Gastrocnemius medialis (tissue), 4 donors: ENCODE measurements at regions not wholly inside any gene's neighbourhood (a gene's known extent, or its start where the extent isn't known, plus 50 kb on each side); places are given as distances from the start of the nearest gene placed in this dataset.

Experiments
- ATAC-seq, 2 donors: fragments of 150-250 bp; one replicate each; pipeline ENCODE4 v1.9.1; 2016
- DNase-seq, 2 donors: peaks; one replicate each; pipeline ENCODE4 v3.0.0-alpha.2; 2019
- H3K27ac ChIP-seq, 4 donors: fragments of 200-600 bp; sonication (generic); 1 replicate in 1 of 4; 2 replicates in 3 of 4; pipeline ENCODE4 v1.5.1; 2016 to 2018; ENCODE audit warnings: mild to moderate bottlenecking in 2 of 4, moderate library complexity in 1 of 4
- H3K27me3 ChIP-seq, 3 donors: fragments of 200-600 bp; sonication (generic) in 2 of 3; 1 replicate in 1 of 3; 2 replicates in 2 of 3; pipeline versions ENCODE4 v1.5.1 to v1.6.0; 2016 to 2019; ENCODE audit warnings: mild to moderate bottlenecking in 1 of 3, moderate library complexity in 1 of 3
- H3K36me3 ChIP-seq, 2 donors: fragments of 200-600 bp; sonication (generic) in 1 of 2; one replicate each; pipeline ENCODE4 v1.5.1; 2017 to 2018
- H3K4me1 ChIP-seq, 2 donors: fragments of 200-600 bp; sonication (generic) in 1 of 2; one replicate each; pipeline ENCODE4 v1.5.1; 2016 to 2017; ENCODE audit warnings: mild to moderate bottlenecking in 2 of 2
- H3K4me3 ChIP-seq, 4 donors: fragments of 200-600 bp; sonication (generic) in 3 of 4; 1 replicate in 1 of 4; 2 replicates in 3 of 4; pipeline ENCODE4 v1.5.1; 2016 to 2019; ENCODE audit warnings: mild to moderate bottlenecking in 2 of 4
- H3K9me3 ChIP-seq, 3 donors: fragments of 200-600 bp; sonication (generic) in 2 of 3; 1 replicate in 1 of 3; 2 replicates in 2 of 3; pipeline ENCODE4 v1.5.1; 2016 to 2019
- CTCF ChIP-seq, 5 experiments: fragments of 450-650 bp in 3 of 5; fragments of 200-600 bp in 2 of 5; sonication (generic) in 2 of 5; IDR thresholded peaks in 4 of 5; conservative IDR thresholded peaks in 1 of 5; 1 replicate in 4 of 5; 2 replicates in 1 of 5; pipeline ENCODE4 v1.5.1; 2016 to 2019; ENCODE audit warnings: antibody characterized with exemption in 5 of 5, mild to moderate bottlenecking in 3 of 5, moderate library complexity in 3 of 5
- POLR2A ChIP-seq, 2 donors: fragments of 450-650 bp; IDR thresholded peaks; one replicate each; pipeline ENCODE4 v1.6.1; 2017; ENCODE audit warnings: antibody characterized with exemption in 2 of 2, mild to moderate bottlenecking in 2 of 2, moderate library complexity in 2 of 2
- in situ Hi-C, 4 donors: fragments of 200-750 bp; cut with MboI; loops; one replicate each; pipeline versions ENCODE4 v1.15.0 to v1.8.0; 2017; ENCODE audit warnings: low sequenced_read_pairs in 4 of 4
- intact Hi-C: fragments of 100-400 bp; cut with DNase I; formaldehyde crosslinking; loops from one replicate; pipeline ENCODE4 v1.15.1; 2023; ENCODE audit warnings: low total_unique reads

GRCh38 chr3:110059431-110059830, 722.1 kb upstream of the DPPA4 start:
- H3K4me1 ChIP-seq = no peaks in the 10 kb centered on the region
- no peaks in the 10 kb centered on the region for H3K9me3 ChIP-seq
- DNase-seq (no peak), ATAC-seq (no peak)
- TF ChIP-seq POLR2A (IDR thresholded peaks at IDR 0.05) (no peak), CTCF (IDR thresholded peaks at IDR 0.05 in 4 of 5, conservative IDR thresholded peaks at IDR 0.05 in 1 of 5) (no peak)
- no peak overlapping the region for H3K27ac ChIP-seq
- no peak overlapping the region for H3K4me3 ChIP-seq
- H3K27me3 ChIP-seq = no peaks in the 10 kb centered on the region
- H3K36me3 ChIP-seq = no peaks in the 10 kb centered on the region
- in situ Hi-C loops (no loop called here), intact Hi-C loops (no loop called here)

- in situ Hi-C loops = no loop called here
- H3K27me3 ChIP-seq = no peaks in the 10 kb centered on the region
- H3K9me3 ChIP-seq = no peaks in the 10 kb centered on the region
- H3K4me1 ChIP-seq = no peaks in the 10 kb centered on the region
- H3K4me3 ChIP-seq = no peak overlapping the region
- H3K27ac ChIP-seq = no peak overlapping the region
- no peak for ATAC-seq
- DNase-seq = no peak
- intact Hi-C loops = no loop called here
- no peaks in the 10 kb centered on the region for H3K36me3 ChIP-seq
- TF ChIP-seq POLR2A (IDR thresholded peaks at IDR 0.05) (no peak), CTCF (IDR thresholded peaks at IDR 0.05 in 4 of 5, conservative IDR thresholded peaks at IDR 0.05 in 1 of 5) (no peak)
Measured at GRCh38 chr3:110062716-110063115, 725.4 kb upstream of the DPPA4 start.

DNA sequence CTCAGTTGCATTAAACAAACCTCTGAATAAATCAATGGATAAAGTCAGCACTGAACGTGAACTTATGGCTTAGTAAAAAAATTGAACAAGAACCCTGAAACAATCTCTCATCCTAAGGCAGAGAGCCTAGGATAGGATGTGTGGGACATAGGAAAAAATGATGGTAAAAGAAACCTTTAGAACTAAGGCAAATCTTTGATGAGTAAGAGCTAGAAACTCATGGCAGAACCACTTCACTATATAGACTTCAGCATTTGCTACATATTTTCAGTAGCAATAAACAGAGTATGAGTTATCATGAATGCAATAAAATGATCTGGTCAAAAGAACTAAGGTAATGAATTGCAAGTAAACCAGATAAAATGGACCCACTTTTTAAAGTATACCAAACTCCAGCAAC, 725.8 kb upstream of the DPPA4 start:
- Histone ChIP-seq H3K27me3 (no peaks in the 10 kb centered on the region), H3K27ac (no peak overlapping the region), H3K4me1 (no peaks in the 10 kb centered on the region), H3K4me3 (no peak overlapping the region), H3K9me3 (no peaks in the 10 kb centered on the region), H3K36me3 (no peaks in the 10 kb centered on the region)
- in situ Hi-C loops (no loop called here), intact Hi-C loops (no loop called here)
- DNase-seq (no peak), ATAC-seq (no peak)
- no peak for TF ChIP-seq CTCF (IDR thresholded peaks at IDR 0.05 in 4 of 5, conservative IDR thresholded peaks at IDR 0.05 in 1 of 5)
- TF ChIP-seq POLR2A (IDR thresholded peaks at IDR 0.05) = no peak

DNA sequence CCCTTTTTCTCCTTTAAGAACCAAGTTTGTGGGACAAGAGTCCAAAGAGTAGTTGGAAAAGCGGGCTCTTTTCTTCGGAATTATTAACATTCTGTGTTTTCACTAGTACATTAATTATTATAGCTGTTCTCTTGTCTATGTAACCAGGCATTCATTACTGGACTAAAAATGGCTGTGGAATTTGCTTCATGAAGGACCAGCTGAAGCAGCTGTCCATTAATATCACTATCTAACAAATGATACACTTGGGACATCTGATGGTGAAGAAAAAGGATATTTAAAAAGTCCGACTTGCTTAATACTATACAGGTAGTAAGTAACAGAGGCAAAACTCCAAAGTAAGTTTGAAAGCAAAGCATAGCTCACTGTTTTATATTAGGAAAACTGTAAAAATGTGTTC, 728.9 kb upstream of the DPPA4 start:
- Histone ChIP-seq H3K9me3 (no peaks in the 10 kb centered on the region), H3K27me3 (no peaks in the 10 kb centered on the region), H3K4me1 (no peaks in the 10 kb centered on the region), H3K36me3 (no peaks in the 10 kb centered on the region), H3K4me3 (no peak overlapping the region), H3K27ac (no peak overlapping the region)
- ATAC-seq (no peak), DNase-seq (no peak)
- in situ Hi-C loops = no loop called here
- intact Hi-C loops = no loop called here
- TF ChIP-seq POLR2A (IDR thresholded peaks at IDR 0.05) = no peak
- TF ChIP-seq CTCF (IDR thresholded peaks at IDR 0.05 in 4 of 5, conservative IDR thresholded peaks at IDR 0.05 in 1 of 5) = no peak

GRCh38 chr3:110067527-110067926, 730.2 kb upstream of the DPPA4 start:
- H3K36me3 ChIP-seq = no peaks in the 10 kb centered on the region
- in situ Hi-C loops = no loop called here
- H3K27ac ChIP-seq = no peak overlapping the region
- DNase-seq (no peak), ATAC-seq (no peak)
- no peaks in the 10 kb centered on the region for H3K9me3 ChIP-seq
- H3K27me3 ChIP-seq = no peaks in the 10 kb centered on the region
- TF ChIP-seq CTCF (IDR thresholded peaks at IDR 0.05 in 4 of 5, conservative IDR thresholded peaks at IDR 0.05 in 1 of 5) (no peak), POLR2A (IDR thresholded peaks at IDR 0.05) (no peak)
- no peak overlapping the region for H3K4me3 ChIP-seq
- no peaks in the 10 kb centered on the region for H3K4me1 ChIP-seq
- intact Hi-C loops = no loop called here
